CD4-positive, alpha-beta T cell treated with Interleukin-21 for 1 hour (primary cell): ENCODE measurements at regions not wholly inside any gene's neighbourhood (a gene's known extent, or its start where the extent isn't known, plus 50 kb on each side); places are given as distances from the start of the nearest gene placed in this dataset.
A peak's percentile ranks its signal among the peaks of the same experiment; 100 is the strongest.

Experiments
- DNase-seq: peaks from one replicate; pipeline ENCODE4 v3.0.0-alpha.2; 2020

DNA sequence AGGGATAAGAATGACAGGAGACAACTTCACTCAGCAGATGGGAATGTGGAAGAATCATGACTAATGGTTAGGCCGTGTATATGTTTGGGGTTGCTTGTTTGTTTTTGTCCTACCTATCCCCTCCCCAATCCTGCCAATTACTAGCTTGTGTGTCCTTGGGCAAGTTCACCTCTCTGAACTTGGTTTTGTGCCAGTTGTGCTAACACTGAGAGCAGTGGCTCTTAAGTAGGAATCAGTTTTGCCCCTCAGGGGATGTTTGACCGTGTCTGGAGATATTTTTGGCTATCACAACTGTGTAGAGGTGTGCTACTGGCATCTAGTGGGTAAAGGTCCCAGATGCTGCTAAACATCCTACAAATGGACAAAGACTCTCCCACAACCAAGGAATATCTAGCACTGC, 287.0 kb downstream of the DMRT2 start:
- no peak for DNase-seq

DNA sequence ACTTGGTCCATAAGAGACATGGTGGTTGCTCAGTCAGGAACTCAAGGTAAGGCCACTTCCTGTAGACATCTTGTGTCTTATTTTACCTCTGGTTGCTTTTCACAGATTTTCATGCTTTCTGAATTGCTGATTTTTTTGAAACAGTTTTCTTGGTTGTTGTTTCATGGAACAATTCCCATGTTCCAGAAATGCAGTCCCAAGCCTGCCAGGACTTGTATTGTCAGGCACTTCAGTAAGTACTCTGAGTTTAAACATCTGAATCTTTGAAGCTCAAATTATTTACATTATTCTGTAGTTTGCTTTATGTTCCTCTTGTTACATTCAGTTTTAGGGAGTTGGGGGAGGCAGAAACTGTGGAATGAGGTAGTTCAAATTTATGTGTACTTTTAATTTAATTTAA, 290.2 kb downstream of the DMRT2 start:
- no peak for DNase-seq

DNA sequence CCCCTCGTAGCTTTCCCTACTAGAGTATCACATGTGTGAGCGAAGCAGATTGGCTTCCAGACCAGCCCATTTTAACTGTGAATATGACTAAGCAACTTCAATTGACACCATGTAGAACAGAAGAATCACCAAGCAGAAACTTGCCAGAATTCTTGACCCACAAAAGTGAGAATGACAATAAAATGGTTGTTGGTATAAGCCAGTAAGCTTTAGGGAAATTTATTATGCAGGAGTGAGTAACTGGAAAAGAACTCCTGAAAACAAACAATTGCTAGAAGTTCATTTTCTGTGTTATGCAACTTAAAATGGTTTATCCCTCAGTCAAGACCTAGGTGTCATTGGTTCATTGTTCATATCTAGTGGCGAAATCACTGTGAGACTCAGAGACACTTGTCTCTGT, 303.1 kb downstream of the DMRT2 start:
- DNase-seq = no peak

DNA sequence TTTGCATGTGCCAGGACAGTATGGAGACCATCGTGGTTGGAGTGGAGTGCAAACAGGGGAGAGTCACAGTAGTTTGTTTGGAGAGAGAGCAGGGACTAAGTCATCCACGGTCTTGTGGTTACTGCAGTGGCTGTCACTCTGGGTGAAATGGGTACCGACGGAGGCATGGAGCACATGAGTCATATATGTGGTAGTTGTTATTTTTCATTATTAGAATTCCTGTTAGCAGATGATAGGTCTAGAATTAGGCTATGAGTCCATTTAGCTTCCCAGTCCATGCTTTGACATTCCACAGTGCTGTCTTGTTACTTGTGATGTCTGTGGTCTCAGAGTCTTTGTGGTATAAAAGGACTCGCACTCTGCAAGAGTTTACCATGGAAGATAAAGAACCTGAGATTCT, 303.9 kb downstream of the DMRT2 start:
- no peak for DNase-seq

DNA sequence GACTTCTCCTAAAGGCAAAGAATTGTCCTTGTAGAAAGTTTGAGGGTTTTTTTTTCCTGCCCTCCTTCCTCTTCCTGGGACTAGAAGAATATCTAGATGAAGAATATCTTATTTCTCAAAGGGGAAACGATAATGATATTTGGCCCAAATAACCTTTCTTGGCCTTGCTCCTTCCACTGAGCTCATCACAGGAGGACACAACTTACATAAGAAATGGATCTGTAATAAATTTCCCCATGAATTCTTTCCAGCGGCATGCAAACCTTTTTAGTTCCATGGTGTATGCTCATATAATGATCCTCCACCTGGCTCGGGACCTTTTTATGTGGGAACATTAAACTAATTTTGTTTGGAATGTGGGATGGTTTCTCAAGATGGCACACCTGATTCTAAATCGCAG, 304.4 kb downstream of the DMRT2 start:
- no peak for DNase-seq

DNA sequence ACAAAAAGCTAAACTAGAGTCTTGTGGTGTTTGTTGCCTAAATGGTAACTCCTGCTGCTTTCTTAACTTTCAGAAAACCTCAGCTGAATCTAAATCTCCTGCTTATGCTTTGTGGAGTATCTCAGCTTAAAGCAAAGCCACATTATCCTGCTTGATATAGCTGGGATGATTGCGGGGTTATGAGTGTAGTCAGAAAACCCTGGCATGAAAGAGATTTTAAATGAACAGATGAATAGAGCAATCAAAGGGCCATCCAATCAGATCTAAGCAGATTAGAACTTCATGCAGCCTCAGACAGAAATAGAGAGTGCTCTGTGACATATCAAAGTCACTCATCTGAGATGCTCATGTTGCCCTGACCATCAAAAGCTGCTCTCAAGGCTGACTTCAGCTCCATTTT, 305.5 kb downstream of the DMRT2 start:
- no peak for DNase-seq

DNA sequence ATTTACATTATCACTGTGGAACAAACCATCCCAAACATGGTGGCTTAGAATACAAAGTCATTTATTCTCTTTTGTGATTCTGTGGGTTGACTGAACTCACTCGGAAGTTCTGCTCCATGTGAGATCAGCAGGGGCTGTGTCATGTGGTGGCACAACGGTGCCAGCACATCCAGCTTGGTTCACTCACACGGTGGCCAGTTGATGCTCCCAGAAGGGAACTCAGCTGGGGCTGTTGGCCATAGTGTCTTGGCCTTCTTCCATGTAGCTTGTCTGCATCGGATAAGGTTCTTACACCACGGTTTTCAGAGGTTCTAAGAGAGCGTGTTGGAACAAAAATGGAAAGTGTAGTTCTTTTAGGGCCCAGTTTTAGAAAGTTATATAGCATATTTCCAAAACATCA, 312.7 kb downstream of the DMRT2 start:
- DNase-seq = no peak

DNA sequence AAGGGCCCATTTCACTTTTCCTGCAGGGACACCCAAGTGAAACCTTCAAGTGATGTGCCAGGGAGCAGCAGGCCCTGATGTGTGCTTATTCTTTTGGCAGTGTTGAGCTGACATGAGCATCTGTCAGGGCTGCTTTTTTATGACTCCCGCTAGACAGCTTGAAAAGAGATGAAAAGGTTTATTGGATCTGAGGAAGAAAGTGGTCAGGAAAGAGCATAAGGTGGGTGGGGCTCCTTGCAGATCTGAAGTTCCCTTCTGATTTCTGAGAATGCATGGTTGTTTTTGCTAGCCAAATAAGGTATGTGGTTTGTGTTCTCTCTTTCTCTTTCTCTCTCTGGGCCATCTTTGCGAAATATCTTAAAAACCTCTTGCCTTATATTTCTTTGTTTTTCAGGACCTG, 316.1 kb downstream of the DMRT2 start:
- DNase-seq = peak; percentile 48

DNA sequence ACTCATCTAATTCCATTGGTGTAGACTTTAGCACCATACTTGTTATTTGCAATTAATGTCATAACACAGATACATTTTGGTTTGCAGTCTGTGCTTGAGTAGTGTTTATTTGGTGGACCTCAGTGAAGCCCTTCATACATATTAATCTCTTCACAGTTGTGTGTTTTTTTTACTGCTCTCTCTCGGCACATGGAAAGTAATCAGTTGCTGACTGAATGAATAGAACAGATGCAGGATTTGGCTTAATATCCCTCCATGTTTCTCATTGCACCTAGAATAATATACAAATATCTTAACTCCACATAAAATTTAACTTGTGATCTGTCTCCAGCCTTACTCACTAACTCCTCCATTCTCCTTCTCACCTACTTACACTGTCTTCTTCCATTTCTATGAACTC, 319.1 kb downstream of the DMRT2 start:
- no peak for DNase-seq

DNA sequence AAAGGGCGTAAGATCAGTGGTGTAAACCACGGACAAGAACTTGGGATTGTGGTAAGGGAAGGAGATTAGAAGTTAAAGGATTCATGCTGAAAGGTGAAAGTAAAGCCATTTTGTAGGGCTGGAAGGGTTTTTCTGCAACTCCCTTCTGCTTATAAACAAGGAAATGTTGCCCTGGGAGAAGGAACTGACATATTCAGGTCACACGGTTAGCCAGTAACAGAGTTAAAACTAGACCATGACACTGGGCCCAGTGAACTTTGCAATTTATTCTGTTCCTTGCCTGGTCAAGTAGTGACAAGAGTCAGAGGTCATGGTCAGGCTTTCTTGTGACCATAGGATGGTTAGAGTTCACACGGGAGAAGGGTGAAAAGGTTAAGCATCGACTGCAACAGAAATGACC, 323.3 kb downstream of the DMRT2 start:
- no peak for DNase-seq

DNA sequence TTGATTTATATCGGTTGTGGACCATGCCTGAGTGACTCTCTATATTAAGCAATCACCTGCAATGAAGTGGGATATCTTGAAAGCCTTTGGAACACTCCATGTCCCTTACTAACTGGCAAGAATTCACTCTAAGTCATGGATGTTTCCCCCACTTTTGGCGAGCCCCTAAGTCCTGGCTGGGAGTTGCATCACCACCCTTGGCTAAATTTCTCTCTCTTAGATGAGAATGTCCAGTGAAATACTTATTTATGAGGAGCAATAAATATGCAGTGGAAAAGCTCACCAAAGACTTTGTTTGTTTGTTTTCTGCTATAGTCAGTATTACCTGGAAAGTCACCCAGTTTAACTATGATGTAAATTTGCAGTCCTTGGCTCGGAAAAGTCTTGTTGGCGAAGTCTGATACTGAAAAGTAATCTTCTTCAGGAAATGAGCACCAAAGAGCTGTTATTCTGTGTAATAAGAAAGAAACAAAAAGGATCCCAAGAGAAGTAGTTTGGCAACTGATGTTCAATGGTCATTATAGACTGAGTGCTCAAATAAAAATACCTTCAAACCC, 333.8 kb downstream of the DMRT2 start:
- DNase-seq = no peak

DNA sequence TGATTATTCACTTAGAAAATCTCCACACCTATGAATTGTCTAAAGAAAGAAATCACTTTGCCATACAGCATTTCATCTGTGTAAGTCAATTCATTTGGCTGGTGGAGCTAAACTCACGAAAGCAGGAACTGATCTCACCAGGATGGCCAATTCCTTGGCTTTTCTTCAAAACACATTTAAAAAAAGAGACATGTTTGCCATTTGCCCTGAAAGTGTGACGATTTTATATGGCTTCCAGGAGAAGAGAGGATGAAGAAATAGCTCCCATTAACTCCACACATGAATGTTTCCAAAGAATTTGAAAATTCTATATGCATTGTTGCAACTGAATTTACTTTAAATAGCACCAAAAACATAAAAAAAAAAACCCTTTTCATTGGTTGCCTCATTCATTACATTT, 334.7 kb downstream of the DMRT2 start:
- DNase-seq = no peak

DNA sequence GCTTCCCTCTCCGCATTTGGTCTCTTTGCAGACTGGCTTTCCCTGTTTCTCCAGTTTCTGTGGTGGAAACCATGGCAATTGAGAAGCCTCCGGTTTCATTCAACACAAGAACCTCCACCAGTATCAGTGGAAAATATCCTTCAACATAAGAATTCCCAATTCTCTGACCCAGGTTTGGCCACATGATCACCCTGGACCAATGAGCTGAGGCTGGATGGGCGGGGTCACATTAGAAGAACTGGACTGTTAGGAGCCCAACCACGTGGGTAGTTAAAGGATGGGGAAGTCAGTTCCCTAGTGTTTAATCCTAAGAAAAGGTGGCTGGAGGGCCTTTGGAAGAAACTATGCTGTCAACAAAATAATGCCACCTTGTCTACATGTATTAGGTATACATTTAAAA, 336.3 kb downstream of the DMRT2 start:
- no peak for DNase-seq

DNA sequence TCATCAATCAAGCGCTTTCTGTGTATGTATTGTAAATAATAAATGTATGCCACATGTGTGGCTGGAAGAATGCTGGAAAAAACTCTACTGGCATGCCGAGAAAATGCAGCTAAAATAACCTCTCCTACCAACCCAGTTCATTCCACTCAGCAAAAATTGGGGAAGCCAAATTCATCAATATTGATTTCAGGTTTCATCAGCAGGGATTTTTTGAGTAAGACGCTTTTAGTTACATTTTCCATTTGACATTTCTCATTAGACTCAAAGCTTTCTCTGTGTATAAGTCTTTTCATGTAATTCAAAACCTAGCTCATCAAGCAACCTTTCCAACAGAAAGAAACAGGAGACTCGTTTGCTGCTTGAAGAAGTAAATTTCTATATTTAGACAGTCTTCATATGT, 338.1 kb downstream of the DMRT2 start:
- DNase-seq = no peak

DNA sequence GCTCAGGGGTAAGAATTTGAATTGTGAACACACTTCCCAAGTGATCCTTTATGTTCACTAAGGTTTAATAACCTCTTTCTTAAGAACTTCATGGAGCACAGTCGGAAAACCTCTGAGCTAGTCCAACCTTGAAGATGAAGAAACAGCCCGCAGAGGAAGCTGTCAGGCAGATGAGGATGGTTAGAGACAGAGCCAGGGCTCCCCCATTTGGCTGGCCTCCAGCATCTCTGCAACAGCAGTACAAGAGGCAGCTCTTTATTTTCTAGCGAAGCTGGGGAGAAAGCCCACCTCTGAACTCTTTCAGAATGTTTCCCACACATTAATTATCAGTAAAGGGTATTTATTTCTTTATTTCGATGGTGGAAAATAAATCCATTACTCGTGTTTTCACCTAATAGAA, 350.8 kb downstream of the DMRT2 start:
- DNase-seq = peak; percentile 5

DNA sequence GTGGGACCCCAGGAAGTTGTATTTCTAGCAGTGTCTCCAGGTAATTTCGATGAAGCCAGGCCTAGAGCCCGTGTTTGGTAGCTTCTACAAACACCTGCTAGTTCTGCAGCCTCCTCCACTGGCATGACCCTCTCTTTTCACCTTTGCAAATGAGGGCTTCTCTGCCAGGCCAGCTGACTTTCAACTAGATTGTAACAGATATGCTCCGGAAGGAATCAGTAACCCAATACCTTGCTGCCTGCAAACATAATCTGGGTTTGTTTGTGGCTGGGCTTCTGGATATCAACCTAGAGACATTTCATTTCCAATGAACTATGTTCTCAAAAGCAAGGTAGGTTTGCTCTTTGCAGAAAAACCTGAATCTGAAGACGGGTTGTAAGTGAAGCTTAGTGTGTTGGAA, 354.8 kb downstream of the DMRT2 start:
- DNase-seq = no peak

DNA sequence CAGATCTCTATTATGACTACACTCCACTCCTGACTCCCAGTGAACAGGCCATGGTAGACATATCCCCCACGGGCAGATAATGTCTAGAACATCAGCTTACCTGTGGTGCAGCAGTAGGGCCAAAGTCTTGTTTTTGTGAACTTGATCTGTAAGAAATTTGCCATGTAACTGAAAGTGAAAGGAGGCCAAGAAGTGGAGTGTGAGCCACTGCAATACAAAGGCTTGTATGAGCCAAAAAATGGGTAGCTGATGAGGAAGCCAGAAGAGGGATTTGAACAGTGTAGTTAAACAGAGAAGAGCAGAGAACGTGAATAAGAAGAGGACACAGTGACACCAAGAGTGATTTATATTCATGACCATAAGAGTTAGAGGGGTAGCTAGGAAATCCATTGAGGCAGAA, 361.7 kb downstream of the DMRT2 start:
- no peak for DNase-seq

DNA sequence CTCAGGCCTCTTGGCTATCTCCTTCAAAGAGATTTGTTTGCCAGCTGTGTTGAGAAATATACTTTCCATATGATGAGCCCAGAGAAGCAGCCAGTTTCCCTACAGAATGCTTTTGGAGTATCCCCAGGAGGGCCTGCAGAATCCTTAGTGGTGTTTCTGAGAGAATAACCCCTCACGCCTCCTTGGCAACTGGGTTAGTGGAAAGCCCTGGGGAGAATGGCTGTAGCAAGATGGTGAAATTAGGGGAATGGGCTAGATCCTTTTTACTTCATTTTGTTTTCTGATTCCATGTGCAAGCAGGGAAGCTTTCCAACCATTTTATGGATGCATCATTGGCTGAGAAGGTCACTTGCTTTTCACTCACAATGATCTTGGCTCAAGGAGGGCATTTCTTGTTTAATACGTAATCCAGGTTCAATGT, 364.6 kb downstream of the DMRT2 start:
- no peak for DNase-seq

DNA sequence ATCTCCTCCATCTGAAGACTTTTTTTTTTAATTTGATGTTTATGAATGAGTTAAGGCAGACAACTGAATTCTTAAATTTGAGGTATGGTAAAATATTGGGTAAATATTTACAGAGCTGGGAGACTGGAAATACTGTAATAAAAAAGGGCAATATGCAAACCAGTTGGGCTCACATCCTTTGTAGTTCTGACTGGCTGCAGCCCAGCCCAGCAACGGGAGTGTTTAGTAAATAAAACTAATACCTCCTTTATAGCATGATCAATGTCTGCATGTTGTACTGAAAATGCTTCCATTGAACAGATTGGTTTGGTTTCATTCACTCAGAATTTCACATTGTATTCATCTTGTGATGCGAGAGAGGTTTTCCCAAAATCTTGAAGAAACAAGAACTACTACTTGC, 365.0 kb downstream of the DMRT2 start:
- no peak for DNase-seq

DNA sequence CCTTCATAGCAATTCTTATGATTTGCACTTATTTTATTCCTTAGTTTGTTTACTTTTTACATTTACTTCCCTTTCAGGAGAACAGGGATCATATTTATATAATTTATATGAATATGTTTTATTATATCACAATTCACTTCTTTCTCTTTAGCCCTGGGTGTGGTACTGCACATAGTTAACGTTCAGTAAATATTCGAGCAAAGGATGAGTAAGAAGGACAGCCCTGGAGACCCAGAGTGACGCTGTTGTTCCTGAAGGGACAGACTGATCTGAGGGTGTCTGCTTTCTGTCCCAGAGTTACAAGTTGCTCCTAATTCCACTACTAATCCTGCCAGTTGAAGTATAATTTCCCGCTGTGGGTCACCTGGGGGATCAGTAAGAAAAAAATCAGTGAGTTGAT, 366.1 kb downstream of the DMRT2 start:
- no peak for DNase-seq

DNA sequence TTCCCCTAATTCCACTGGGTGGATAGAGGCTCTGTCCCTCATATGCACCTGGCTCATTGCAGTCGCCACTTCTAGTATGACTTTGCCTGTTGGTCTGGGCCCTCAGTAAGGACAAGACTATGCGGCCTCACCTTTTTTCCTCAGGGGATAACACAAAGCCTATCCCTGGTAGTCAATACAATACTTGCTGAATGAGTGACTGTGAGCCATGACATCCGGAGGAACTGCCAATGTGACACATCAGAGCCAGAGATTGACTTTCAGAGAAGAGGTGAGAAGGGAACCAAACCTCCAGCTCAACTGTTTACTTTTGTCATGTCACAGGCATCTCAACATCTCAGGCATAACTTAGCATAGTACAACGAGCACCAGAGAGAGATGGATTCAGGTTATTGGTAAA, 371.3 kb downstream of the DMRT2 start:
- no peak for DNase-seq

DNA sequence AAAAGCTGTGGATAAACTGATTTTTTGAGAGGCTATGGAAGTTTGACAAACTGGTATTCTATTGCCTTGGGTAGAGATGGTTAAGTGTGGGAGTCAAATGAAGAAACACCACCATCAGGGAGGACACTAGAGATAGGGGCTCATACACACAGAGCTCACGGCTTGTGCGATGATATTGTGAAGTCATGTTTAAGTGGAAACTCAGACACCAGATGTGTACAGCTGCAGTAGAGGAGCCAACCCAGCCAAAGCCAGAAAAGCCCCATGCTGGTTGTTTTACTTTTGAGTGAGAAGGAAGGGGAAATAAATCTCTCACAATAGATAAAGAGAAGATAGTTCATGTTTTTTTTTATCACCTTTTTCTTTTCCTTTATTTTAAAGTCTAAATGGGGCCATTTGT, 377.7 kb downstream of the DMRT2 start:
- no peak for DNase-seq

DNA sequence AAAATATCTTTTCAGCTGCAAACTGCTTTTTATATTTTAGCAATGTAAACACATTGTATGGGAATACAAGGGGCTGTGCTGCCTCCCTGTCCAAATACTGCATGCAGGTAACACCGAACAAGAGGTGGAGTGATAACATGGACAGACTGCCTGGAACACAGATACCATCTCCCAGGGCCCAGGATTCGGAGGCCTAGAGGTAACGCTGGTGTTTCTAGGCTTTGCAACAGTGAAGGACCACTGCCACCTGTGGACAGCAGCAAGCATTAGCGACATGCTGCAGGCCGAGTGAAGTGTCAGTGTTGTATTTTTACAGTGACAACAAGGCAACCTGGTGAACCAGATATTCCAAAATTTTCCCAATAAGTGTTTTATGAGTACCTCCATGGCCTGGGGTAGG, 379.1 kb downstream of the DMRT2 start:
- DNase-seq = no peak

DNA sequence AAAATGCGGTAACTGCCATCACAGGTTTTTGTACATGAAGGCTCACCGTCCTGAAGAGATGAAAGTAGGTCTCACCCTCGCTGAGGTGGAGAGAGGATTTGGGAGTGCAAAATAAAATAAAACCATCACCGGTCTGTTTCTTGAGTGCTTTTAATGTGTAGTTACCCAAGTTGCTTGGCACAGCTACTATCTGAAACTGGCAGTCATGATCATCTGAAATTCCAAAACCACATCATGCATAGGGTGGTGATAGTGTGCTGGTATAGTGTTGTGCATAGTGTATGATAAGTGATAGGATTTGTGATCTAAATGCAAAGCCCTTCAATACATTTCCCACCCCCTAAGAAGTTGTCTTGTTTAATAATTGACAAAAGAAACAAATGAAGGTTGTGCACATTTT, 381.3 kb downstream of the DMRT2 start:
- no peak for DNase-seq

DNA sequence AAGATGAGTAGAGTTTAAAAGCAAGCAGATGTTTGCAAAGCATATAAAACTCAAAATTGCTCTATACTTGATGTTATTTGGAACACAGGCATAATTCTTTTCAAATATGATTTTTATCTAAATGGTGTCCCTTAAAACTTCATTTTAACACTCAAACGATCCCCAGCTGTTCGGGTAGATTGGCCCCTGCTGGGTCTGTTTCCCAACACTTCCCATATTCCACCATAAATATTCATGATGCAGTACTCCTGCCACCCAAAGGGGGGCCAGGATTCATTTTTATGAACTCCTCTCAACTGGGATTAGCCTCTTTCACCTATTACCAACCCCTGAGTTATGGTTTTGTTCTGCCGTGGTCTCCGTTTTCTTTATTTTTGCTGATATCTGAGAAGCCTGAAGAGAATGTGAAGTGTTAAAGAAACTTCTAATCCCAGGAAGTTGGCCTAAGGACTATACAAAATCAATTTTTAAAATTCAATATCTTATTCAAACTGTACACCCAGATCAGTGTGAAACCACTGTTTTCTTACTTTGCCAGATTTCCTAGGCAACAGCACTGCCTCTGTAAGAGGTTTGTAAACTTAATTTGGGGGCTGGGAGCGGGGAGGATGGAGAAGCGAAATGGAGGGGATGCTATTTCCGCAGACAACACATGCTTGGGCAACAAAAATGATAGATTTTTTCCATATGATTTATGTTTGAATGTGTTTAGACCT, 384.1 kb downstream of the DMRT2 start:
- no peak for DNase-seq
